ENCODE measurements at regions not wholly inside any gene's neighbourhood (a gene's known extent, or its start where the extent isn't known, plus 50 kb on each side); places are given as distances from the start of the nearest gene placed in this dataset.
"Not testable (repeated sequence)": the region's sequence is repeated elsewhere in the genome, so short reads cannot be mapped to it uniquely, and the experiment has no call there.

DNA sequence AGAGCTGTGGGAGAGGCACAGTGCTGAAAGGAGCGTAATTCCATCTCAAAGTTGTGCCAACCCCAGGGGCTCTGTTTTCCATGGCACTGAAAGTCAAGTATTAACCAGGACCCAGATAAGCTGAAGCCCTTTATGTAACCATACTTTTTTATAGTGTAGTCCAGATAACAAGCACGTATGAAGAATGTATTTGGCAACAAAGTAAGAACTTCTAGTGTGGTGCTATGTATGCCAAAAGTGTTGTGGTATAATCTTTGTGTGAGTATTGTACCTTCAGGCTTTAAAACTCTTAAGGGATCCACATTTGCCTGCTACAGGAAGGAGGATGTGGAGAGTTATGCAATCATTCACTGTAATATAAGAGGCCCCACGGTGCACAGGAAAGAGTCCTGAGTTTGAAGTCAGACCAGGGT lies 129.4 kb downstream of the IBTK start:
- no peak for DNase-seq

DNA sequence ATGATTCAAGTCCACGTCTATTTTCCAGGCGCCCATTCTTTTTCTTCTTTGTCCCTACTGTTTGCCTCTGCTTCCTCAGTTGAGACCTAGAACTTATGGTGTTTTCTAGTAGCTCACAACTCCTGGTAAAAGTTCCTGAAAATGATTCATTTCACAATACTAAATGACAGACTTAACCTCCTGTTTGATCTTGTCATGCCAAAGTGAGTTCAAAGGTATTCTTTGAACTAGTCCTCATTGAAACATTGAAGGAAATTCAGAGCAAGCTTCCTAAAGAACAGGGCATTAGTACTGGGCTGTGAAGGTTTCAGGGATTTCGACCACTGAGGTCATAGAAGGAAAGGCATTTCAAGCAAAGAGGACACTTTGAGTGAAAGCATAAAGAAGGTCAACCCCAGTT lies 132.8 kb downstream of the IBTK start:
- DNase-seq, result no peak

DNA sequence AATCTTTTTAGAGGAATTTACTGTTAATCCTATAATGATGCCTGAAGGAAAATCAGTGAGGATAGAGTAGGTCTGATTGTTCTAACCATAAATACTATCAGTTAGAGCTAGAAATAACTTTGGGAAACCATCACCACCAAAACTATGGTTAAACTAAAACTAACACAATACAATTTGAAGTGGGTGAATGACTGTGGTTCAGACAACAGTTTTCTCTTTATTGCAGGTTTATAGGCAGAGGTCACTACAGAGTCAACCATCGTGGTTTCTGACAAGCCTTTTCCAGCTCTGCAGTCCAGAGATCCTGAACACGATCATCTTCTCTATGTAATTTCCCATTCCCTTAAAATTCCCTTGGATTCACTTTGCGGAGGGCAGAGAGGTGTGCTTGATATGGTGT lies 134.3 kb downstream of the IBTK start:
- no peak for DNase-seq

DNA sequence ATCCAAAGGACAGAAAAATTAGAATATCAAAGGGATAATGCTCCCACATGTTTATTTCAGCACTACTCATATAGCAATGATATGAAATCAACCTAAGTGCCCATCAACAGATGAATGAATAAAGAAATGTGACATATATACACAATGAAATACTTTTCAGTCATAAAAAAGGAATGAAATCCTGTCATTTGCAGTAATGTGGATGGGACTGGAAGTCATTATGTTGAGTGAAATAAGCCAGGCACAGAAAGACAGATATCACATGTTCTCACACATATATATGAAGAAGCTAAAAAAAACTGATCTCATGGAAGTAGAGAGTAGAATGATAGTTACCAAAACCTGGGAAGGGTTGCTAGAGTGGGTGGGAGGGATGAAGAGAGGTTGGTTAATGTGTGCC lies 135.7 kb downstream of the IBTK start:
- DNase-seq, result no peak

DNA sequence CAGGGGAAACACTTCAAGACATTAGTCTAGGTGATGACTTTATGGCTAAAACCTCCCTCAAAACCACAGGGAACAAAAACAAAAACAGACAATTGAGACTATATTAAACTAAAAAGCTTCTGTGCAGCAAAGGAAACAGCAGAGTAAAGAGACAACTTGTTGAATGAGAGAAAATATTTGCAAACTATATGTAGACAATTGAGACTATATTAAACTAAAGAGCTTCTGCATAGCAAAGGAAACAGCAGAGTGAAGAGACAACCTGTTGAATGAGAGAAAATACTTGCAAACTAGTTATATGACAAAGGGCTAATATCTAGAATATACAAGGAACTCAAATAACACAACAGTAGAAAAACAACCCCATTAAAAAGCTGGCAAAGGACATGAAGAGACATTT lies 136.4 kb downstream of the IBTK start:
- DNase-seq, result no peak

DNA sequence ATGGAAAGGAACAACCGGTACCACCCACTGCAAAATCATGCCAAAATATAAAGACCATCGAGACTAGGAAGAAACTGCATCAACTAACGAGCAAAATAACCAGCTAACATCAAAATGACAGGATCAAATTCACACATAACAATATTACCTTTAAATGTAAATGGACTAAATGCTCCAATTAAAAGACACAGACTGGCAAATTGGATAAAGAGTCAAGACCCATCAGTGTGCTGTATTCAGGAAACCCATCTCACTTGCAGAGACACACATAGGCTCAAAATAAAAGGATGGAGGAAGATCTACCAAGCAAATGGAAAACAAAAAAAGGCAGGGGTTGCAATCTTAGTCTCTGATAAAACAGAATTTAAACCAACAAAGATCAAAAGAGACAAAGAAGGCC lies 144.4 kb downstream of the IBTK start:
- not testable (repeated sequence) for DNase-seq

DNA sequence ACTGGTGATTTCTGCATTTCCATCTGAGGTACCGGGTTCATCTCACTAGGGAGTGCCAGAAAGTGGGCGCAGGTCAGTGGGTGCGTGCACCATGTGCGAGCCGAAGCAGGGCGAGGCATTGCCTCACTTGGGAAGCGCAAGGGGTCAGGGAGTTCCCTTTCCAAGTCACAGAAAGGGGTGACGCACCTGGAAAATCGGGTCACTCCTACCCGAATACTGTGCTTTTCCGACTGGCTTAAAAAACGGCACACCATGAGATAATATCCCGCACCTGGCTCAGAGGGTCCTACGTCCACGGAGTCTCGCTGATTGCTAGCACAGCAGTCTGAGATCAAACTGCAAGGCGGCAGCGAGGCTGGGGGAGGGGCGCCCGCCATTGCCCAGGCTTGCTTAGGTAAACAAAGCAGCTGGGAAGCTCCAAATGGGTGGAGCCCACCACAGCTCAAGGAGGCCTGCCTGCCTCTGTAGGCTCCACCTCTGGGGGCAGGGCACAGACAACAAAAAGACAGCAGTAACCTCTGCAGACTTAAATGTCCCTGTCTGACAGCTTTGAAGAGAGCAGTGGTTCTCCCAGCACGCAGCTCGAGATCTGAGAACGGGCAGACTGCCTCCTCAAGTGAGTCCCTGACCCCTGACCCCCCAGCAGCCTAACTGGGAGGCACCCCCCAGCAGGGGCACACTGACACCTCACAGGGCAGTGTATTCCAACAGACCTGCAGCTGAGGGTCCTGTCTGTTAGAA lies 146.0 kb downstream of the IBTK start:
- DNase-seq, result not testable (repeated sequence)

DNA sequence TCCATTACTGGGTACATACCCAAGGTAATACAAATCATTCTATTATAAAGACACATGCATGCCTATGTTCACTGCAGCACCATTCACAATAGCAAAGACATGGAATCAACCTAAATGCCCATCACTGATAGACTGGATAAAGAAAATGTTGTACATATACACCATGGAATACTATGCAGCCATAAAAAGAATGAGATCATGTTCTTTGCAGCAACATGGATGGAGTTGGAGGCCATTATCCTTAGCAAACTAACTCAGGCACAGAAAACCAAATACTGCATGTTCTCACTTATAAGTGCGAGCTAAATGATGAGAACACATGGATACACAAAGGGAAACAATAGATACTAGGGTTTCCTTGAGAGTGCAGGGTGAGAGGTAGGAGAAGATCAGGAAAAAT lies 146.8 kb downstream of the IBTK start:
- not testable (repeated sequence) for DNase-seq

DNA sequence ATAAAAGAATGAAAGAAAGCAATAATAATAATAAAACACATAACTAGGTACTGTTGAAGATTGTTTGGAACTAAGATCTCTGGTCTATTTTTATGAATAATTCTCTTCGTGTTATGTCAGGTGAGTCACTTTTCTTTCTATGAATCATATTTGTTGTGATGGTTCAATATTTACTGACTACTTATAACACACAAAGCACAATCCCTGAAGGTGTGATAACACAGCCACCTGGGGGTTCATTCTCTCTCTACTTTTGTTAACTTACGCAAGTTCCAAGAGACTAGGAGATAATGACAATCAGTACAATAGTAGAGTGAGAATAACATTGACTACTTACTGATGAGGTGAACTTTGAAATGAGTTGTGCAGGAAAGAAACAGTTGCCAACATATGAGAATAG lies 149.9 kb downstream of the IBTK start:
- DNase-seq, result no peak

DNA sequence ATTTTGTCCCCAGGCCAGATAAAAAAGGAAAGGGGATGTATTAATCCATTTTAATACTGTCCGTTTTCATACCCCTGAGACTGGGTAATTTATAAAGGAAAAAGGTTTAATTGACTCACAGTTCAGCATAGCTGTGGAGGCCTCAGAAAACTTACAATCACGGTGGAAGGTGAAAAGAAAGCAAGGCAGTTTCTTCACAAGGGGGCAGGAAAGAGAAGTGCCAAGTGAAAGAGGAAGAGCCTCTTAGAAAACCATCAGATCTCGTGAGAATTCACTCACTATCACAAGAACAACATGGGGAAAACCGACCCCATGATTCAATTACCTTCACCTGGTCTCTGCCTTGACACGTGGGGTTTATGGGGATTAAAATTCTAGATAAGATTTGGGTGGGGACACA lies 152.5 kb downstream of the IBTK start:
- no peak for DNase-seq

DNA sequence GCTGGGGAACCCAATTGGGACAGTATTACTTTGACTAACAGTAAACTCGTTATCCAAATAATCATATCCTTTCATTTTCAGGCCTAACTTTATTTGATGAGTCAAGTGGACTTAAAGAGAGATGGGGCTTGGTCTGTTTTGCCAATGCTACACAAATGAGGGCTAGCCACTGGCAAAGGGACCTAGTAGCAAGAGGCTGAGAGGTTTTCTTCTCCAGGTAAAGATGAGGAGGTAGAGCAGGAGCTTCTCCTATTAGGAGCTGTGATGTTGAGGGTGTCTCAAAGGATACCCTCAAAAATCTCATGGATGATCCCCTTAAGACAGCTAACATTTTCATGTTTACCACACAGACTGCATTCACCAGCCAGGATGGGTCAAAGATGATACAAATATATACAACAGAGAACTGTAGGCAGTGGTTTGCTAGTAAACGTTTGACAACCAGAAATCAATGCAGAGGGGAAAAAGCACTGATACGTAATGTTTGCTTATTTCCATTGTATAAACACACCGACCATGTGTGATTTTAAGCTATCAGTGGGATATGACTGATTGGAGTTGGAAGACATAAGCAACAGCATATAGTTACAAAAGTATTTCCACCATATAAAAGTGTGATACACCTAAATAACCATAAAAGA lies 153.3 kb downstream of the IBTK start:
- DNase-seq, result no peak

DNA sequence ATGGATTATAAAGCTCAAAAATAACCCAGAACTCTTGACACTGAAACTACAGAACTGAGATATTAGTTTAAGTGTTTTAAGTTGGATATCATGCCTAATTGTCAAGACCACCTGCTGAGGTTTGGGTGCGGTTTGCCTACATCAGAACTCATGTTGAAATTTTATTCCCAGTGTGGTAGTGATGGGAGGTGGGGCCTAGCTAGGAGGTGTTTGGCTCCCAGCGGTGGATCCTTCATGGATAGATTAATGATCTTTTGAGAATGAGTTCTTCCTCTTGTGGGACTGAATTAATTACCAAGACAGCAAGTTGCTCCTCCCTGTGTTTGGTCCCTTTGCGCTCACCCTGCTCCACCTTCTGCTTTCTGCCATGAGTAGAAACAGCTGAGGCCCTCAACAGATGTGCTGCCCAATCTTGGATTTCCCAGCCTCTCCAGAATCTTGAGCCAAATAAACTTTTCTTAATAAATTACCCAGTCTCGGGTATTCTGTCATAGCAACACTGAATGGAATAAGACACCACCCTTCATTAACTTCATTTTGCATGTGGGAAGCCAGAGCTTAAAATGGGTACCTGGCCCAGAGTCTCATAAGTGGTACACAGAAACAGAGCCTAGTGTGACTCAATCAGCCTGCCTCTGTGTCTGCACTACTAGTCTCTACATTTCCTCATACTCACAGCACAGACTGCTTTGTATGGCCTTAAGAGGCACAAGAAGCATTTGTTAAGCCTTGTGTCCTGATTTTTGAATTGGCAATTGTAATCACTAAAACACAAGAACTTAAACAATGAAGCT lies 158.4 kb downstream of the IBTK start:
- no peak for DNase-seq

DNA sequence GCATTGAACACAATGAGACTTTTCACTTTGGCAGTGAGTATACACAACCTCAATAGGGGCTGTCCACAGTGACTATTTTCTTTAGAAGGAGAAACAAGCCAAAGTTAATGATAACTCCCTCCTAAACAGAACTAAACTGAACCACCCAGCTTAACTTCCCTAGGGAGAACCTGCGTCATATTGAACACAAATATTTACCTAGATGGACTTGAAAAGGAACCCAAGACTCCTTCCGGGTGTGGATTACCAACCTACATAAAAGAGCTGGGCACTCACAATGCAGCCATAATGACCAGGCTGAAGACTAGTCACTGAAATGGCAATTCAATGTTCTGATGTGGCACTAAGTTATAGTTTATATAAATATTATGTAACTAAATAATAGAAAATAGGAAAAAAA lies 160.6 kb downstream of the IBTK start:
- peak; percentile 41 for DNase-seq

DNA sequence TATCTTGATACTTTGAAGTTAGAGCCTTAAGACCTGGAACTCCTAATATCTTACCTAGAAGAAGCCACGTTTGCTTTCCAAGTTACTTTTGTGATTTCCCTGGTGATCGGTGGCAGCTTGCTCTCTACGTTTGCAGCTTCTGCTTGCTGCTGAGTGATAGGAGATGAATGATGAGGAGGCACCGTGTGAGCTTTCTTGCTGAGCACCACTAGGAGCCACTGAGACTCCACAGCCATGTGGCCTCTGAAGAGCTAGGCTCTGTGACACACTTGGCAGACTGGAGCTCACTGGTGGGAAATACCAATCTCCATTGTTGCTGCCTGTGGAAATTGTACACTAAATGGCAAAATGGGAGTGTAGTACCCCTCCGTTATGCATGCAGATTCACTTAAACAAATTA lies 161.8 kb downstream of the IBTK start:
- DNase-seq, result no peak

DNA sequence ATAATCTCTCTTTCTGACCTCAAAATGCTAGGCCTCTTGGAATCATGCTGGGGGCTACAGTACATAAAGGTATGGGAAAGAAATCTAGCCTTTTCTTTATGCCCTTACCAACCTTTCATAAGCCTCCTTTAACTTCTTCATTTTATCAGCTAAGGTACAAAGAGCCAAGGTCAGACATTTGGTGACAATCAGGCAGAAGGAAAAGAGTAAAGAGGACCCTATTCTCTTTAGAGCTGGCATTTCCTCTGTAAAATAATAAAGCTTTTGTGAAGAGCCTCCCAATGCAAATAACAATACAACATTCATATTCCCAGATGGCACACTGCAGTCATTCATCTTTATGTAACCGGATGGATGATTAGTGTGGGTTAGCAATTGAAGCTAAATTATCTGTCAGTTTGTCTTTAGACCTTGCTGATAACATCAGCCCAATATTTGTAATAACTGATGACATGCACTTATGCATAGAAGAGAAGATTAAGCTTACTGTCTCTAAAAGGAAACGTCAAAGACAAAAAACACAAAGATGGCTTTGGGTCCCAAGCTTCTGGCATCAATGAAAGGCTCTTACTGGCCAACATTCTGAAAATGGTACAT lies 163.1 kb downstream of the IBTK start:
- DNase-seq, result no peak

DNA sequence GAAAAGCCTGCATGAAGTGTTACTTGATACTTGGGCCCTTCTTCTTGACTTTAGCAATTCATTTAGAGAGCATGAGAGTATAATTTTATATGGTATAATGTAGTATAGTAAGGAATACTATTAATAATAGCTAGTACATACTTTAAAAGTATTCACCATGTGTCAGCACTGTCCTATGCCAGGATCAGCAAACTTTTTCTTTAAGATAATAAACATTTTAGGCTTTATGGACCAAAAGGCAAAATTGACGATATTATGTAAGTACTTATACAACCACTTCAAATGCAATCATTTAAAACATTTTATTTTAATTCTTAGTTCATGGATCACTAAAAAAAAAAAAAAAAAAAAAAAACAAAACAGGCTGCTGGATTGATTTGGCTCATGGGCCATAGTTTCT lies 163.9 kb downstream of the IBTK start:
- no peak for DNase-seq

DNA sequence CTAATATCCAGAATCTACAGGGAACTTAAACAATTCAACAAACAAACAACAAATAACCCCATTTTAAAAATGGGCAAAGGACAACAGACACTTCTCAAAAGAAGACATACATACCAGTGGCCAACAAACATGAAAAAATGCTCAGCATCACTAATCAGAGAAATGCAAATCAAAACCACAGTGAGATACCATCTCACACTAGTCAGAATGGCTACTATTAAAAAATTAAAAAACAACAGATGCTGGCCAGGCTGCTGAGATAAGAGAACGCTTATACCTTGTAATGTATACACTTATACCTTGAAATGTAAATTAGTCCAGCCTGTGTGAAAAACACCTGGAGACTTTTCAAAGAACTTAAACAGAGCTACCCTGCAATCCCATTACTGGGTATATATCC lies 166.8 kb downstream of the IBTK start:
- DNase-seq, result no peak

DNA sequence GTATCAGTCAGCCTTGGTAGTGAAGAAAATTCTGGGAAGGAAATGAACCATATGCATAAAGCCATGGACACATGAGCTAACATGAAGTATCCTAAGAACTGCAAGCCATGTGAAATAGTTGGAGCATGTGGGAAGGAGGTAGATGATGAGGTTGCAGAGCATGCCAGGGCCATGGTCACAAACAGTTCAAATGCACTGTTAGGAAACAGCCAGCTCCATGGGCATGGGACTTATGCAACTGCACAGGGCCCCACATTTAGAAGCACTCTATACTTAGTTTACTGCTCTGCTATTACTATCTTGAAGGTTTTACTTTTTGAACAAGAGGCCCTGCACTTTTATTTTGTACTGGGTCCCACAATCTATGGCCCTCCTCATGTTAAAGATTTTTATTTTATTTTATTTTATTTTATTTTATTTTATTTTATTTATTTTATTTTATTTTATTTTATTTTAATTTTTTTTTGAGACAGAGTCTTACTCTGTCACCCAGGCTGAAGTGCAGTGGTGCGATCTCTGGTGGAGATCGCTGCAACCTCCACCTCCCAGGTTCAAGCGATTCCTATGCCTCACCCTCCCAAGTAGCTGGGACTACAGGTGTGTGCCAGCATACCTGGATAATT lies 169.1 kb downstream of the IBTK start:
- no peak for DNase-seq

DNA sequence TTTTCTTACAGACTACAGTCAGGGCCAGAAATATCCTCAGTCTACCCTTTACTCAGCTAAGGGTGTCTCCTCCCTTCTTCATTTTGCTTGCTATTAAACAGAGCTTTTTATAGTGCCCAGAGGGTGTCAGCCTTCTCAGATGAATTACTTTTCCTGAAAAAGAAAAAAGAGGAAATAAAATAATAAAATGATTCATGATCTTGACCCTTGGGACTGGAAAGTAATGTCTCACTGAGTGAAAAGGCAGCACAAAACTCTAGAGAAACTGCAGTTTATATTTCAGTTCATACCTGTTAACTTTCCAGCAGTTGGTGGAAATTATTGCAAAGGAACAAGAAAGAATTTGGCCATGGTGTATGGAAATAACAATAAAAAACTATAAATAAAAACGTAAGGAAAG lies 170.6 kb downstream of the IBTK start:
- no peak for DNase-seq

DNA sequence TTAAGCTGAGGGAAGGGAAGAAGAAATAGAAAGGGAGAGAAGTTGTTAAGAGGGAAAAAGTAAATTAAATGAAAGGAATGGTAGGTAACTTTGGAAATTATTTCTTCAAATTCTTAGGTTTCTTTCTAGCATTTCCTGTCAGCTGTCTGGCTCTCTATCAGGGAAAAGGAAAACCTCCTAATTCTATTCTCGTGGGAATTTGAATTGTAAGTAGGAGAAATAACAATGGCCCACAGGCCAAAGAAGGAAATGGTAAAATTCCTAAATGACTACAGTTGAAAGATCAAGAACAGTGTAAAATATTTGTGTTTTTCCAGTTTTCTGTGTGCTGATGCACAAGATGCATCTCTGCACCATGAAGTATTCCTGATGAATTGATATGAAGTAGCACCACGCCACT lies 173.0 kb downstream of the IBTK start:
- no peak for DNase-seq

DNA sequence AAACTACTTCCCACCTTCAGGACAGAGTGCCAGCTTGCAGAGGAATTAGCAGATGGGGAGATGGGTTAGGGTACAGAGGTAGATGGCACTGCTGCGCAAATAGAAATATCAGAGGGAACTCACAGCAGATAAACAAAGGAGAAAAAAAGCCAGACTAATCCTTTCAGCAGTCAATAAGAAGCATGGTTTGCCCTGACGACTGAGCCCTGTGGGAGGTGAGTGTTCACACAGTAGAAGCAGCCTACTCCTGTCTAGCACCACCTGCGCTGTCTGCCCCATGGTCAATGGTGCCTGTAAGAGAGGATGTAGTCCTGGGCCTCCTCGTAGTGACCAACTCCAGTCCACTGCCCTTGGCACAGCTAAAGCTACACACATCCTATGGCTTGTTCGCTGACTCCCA lies 174.1 kb downstream of the IBTK start:
- DNase-seq, result no peak

DNA sequence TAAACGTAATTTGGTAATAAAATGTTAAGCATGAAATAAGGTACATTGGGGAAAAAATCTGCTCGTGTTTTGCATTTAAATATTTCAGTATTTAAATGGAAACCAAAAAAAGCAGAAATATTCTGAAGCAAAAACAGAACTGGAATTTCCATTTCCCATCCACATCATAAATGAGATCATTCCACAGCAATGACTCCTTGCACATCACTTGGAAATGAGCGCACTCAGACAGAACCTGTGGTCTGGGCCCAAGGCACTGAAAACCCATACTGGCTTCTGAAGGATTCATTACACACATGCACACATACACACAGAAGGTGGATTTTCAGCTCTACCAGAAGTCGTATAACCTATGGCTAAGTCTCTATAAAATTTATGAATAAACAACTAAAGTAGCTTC lies 174.8 kb downstream of the IBTK start:
- DNase-seq, result no peak

DNA sequence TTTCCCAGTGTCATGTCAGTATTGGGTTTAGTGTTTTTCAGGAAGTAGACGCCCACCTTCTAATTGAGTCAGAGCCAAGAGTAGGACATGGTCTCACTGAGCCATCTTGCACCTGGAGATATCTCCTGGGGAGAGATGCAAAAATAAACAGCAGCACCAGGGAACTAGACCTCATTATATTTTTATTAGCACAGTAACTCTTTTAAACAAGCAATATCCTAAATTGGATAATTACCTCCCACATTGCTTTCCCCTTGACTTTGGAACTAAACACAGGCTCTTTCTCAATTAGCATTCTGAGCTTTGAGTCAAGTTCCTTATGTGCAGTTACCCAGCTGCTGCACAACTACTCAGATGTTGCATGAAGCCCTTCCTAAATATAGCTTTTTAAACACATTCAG lies 175.4 kb downstream of the IBTK start:
- peak; percentile 50 for DNase-seq
